ENCODE measurements at regions not wholly inside any gene's neighbourhood (a gene's known extent, or its start where the extent isn't known, plus 50 kb on each side); places are given as distances from the start of the nearest gene placed in this dataset.

- no peak for DNase-seq
Observed at GRCh38 chr1:234988155-234988517, 140.5 kb downstream of the TOMM20 start.

- no peak for DNase-seq
Observed at GRCh38 chr1:234987415-234988154, 141.1 kb downstream of the TOMM20 start.

- no peak for DNase-seq
Observed at GRCh38 chr1:234986750-234987414, 141.8 kb downstream of the TOMM20 start.

- DNase-seq = no peak
Observed at GRCh38 chr1:234985516-234986294, 142.9 kb downstream of the TOMM20 start.

- DNase-seq = no peak
Observed at GRCh38 chr1:234985007-234985370, 143.6 kb downstream of the TOMM20 start.

- DNase-seq = no peak
Observed at GRCh38 chr1:234983564-234984238, 144.9 kb downstream of the TOMM20 start.

GRCh38 chr1:234981758-234982157, 146.9 kb downstream of the TOMM20 start:
- no peak for DNase-seq

GRCh38 chr1:234980645-234981396, 147.8 kb downstream of the TOMM20 start:
- no peak for DNase-seq

- DNase-seq = no peak
Observed at GRCh38 chr1:234980291-234980644, 148.4 kb downstream of the TOMM20 start.

- DNase-seq = no peak
Observed at GRCh38 chr1:234979296-234980279, 149.0 kb downstream of the TOMM20 start.

- DNase-seq = no peak
Observed at GRCh38 chr1:234978397-234979295, 150.0 kb downstream of the TOMM20 start.

GRCh38 chr1:234977875-234978396, 150.7 kb downstream of the TOMM20 start:
- no peak for DNase-seq

- no peak for DNase-seq
Observed at GRCh38 chr1:234976861-234977680, 151.6 kb downstream of the TOMM20 start.

GRCh38 chr1:234975941-234976860, 152.4 kb downstream of the TOMM20 start:
- no peak for DNase-seq

GRCh38 chr1:234975122-234975940, 153.3 kb downstream of the TOMM20 start:
- no peak for DNase-seq

- DNase-seq = no peak
Observed at GRCh38 chr1:234973426-234974250, 155.0 kb downstream of the TOMM20 start.

Measured in effector CD8-positive, alpha-beta T cell (primary cell).